GM18873 (cell line): ENCODE measurements at regions not wholly inside any gene's neighbourhood (a gene's known extent, or its start where the extent isn't known, plus 50 kb on each side); places are given as distances from the start of the nearest gene placed in this dataset.
"Not testable (repeated sequence)": the region's sequence is repeated elsewhere in the genome, so short reads cannot be mapped to it uniquely, and the experiment has no call there.

Experiments used
- ATAC-seq: cut with Tn5 transposase; IDR thresholded peaks from one replicate; pipeline ENCODE4 v1.9.1; 2021; ENCODE audit warnings: mild to moderate bottlenecking, moderate library complexity, moderate number of reproducible peaks; ENCODE audit not compliant: unreplicated experiment, low FRiP score

- ATAC-seq, result no peak
These were observed 378.0 kb downstream of the TMEM121 start for GRCh38 chr14:105904379-105904778.

- ATAC-seq, result no peak
These were observed 379.1 kb downstream of the TMEM121 start for GRCh38 chr14:105905456-105905855.

- ATAC-seq, result no peak
These were observed 380.9 kb downstream of the TMEM121 start for GRCh38 chr14:105907276-105907675.

- no peak for ATAC-seq
These were observed 381.6 kb downstream of the TMEM121 start for GRCh38 chr14:105908006-105908405.

GRCh38 chr14:105908481-105908911, 382.1 kb downstream of the TMEM121 start:
- ATAC-seq, result no peak

GRCh38 chr14:105909046-105909827, 382.9 kb downstream of the TMEM121 start:
- ATAC-seq, result no peak

GRCh38 chr14:105909828-105910120, 383.4 kb downstream of the TMEM121 start:
- ATAC-seq, result not testable (repeated sequence)

- ATAC-seq, result no peak
These were observed 384.0 kb downstream of the TMEM121 start for GRCh38 chr14:105910426-105910825.

- ATAC-seq, result no peak
These were observed 384.8 kb downstream of the TMEM121 start for GRCh38 chr14:105911006-105911847.

GRCh38 chr14:105911848-105912292, 385.5 kb downstream of the TMEM121 start:
- not testable (repeated sequence) for ATAC-seq

- ATAC-seq, result no peak
These were observed 386.3 kb downstream of the TMEM121 start for GRCh38 chr14:105912641-105913180.

GRCh38 chr14:105913221-105913620, 386.8 kb downstream of the TMEM121 start:
- ATAC-seq, result no peak

- no peak for ATAC-seq
These were observed 387.5 kb downstream of the TMEM121 start for GRCh38 chr14:105913861-105914260.

- not testable (repeated sequence) for ATAC-seq
These were observed 387.9 kb downstream of the TMEM121 start for GRCh38 chr14:105914281-105914680.

- ATAC-seq, result no peak
These were observed 388.5 kb downstream of the TMEM121 start for GRCh38 chr14:105914738-105915385.

GRCh38 chr14:105915546-105915945, 389.2 kb downstream of the TMEM121 start:
- not testable (repeated sequence) for ATAC-seq

- ATAC-seq, result not testable (repeated sequence)
These were observed 391.0 kb downstream of the TMEM121 start for GRCh38 chr14:105917136-105917932.

- no peak for ATAC-seq
These were observed 391.6 kb downstream of the TMEM121 start for GRCh38 chr14:105917933-105918436.

GRCh38 chr14:105918496-105919262, 392.3 kb downstream of the TMEM121 start:
- ATAC-seq, result no peak
